DOHH2 (cell line): ENCODE measurements at regions not wholly inside any gene's neighbourhood (a gene's known extent, or its start where the extent isn't known, plus 50 kb on each side); places are given as distances from the start of the nearest gene placed in this dataset.

Experiments
- H3F3A ChIP-seq: fragments of 200-600 bp; sonication (generic), shearing (Covaris generic); 2 replicates; pipeline ENCODE4 v1.6.0; 2016; ENCODE audit warnings: antibody characterized with exemption, mild to moderate bottlenecking; ENCODE audit not compliant: control insufficient read depth, insufficient read depth
- H3K27ac ChIP-seq: fragments of 200-600 bp; sonication (generic); 2 replicates; pipeline ENCODE4 v1.5.1; 2014; ENCODE audit warnings: low read depth, mild to moderate bottlenecking, low read length, moderate library complexity
- H3K27me3 ChIP-seq: fragments of 200-600 bp; sonication (generic); 2 replicates; pipeline ENCODE4 v1.6.1; 2014; ENCODE audit warnings: mild to moderate bottlenecking, low read length, mixed read lengths; ENCODE audit not compliant: control insufficient read depth
- H3K36me3 ChIP-seq: fragments of 200-600 bp; sonication (generic); 2 replicates; pipeline ENCODE4 v1.6.1; 2014; ENCODE audit warnings: mild to moderate bottlenecking, low read length, moderate library complexity, mixed read lengths; ENCODE audit not compliant: control insufficient read depth
- H3K4me1 ChIP-seq: fragments of 200-600 bp; sonication (generic); 2 replicates; pipeline ENCODE4 v1.6.1; 2014; ENCODE audit warnings: mild to moderate bottlenecking, low read length, mixed read lengths; ENCODE audit not compliant: control insufficient read depth
- H3K4me2 ChIP-seq: fragments of 200-600 bp; sonication (generic); 2 replicates; pipeline ENCODE4 v1.6.0; 2014; ENCODE audit warnings: mild to moderate bottlenecking, low read length, moderate library complexity
- H3K4me3 ChIP-seq: fragments of 200-600 bp; sonication (generic); 2 replicates; pipeline ENCODE4 v1.5.1; 2014; ENCODE audit warnings: mild to moderate bottlenecking, low read length, mixed read lengths
- H3K79me2 ChIP-seq: fragments of 200-600 bp; sonication (generic); 2 replicates; pipeline ENCODE4 v1.6.1; 2014; ENCODE audit warnings: mild to moderate bottlenecking, low read length, mixed read lengths; ENCODE audit not compliant: control insufficient read depth
- H3K9me2 ChIP-seq: fragments of 200-600 bp; sonication (generic); replicated peaks from 2 replicates; pipeline ENCODE4 v1.6.1; 2014; ENCODE audit warnings: mild to moderate bottlenecking, low read length, mixed read lengths; ENCODE audit not compliant: control insufficient read depth
- H3K9me3 ChIP-seq: fragments of 200-600 bp; sonication (generic); 2 replicates; pipeline ENCODE4 v1.6.1; 2014; ENCODE audit warnings: antibody characterized with exemption, low read length, mixed read lengths; ENCODE audit not compliant: control insufficient read depth, insufficient read depth
- H4K20me1 ChIP-seq: fragments of 200-600 bp; sonication (generic); 2 replicates; pipeline ENCODE4 v1.6.0; 2014; ENCODE audit warnings: low read depth, mild to moderate bottlenecking, antibody characterized with exemption, low read length, moderate library complexity; ENCODE audit not compliant: control insufficient read depth, insufficient read depth
- CTCF ChIP-seq: fragments of 200-600 bp; sonication (generic); IDR thresholded peaks from one replicate; pipeline ENCODE4 v1.5.1; 2014; ENCODE audit warnings: antibody characterized with exemption, mild to moderate bottlenecking, low read depth, low read length; ENCODE audit not compliant: poor library complexity, severe bottlenecking
- EZH2phosphoT487 ChIP-seq: fragments of 200-600 bp; sonication (generic); IDR thresholded peaks from 2 replicates; pipeline ENCODE4 v1.6.1; 2017; ENCODE audit warnings: borderline replicate concordance, mild to moderate bottlenecking, antibody characterized with exemption, low read length, moderate library complexity, mixed read lengths

GRCh38 chr11:11075515-11076171 lies 217.8 kb upstream of the ZBED5 start:
- no peak overlapping the region for H3K4me2 ChIP-seq
- H3K36me3 ChIP-seq = no peaks in the 10 kb centered on the region
- H3K27ac ChIP-seq = no peak overlapping the region
- no peaks in the 10 kb centered on the region for H4K20me1 ChIP-seq
- TF ChIP-seq EZH2phosphoT487 = no peak
- TF ChIP-seq CTCF = peak; percentile 28
- H3K4me3 ChIP-seq = no peak overlapping the region
- H3K4me1 ChIP-seq = no peaks in the 10 kb centered on the region
- no peaks in the 10 kb centered on the region for H3K9me3 ChIP-seq
- H3F3A ChIP-seq = no peaks in the 10 kb centered on the region
- no peaks in the 10 kb centered on the region for H3K79me2 ChIP-seq
- H3K9me2 ChIP-seq = no peaks in the 10 kb centered on the region
- H3K27me3 ChIP-seq = peaks cover 3% of the 10 kb centered on the region

GRCh38 chr11:11074686-11075335 lies 217.0 kb upstream of the ZBED5 start:
- Histone ChIP-seq H3K36me3 (no peaks in the 10 kb centered on the region), H4K20me1 (no peaks in the 10 kb centered on the region), H3K79me2 (no peaks in the 10 kb centered on the region), H3F3A (no peaks in the 10 kb centered on the region), H3K27me3 (no peaks in the 10 kb centered on the region; the same call in 1 of the 2 replicates), H3K4me3 (no peak overlapping the region), H3K4me1 (no peaks in the 10 kb centered on the region), H3K9me3 (no peaks in the 10 kb centered on the region), H3K9me2 (no peaks in the 10 kb centered on the region), H3K27ac (no peak overlapping the region), H3K4me2 (no peak overlapping the region)
- TF ChIP-seq EZH2phosphoT487 (no peak), CTCF (no peak)

GRCh38 chr11:11073996-11074395 lies 216.1 kb upstream of the ZBED5 start:
- H4K20me1 ChIP-seq = no peaks in the 10 kb centered on the region
- no peaks in the 10 kb centered on the region for H3F3A ChIP-seq
- H3K4me2 ChIP-seq = no peak overlapping the region
- H3K27me3 ChIP-seq = no peaks in the 10 kb centered on the region; the same call in 1 of the 2 replicates
- H3K79me2 ChIP-seq = no peaks in the 10 kb centered on the region
- no peaks in the 10 kb centered on the region for H3K9me2 ChIP-seq
- H3K27ac ChIP-seq = no peak overlapping the region
- no peak overlapping the region for H3K4me3 ChIP-seq
- H3K4me1 ChIP-seq = no peaks in the 10 kb centered on the region
- TF ChIP-seq CTCF = no peak
- no peaks in the 10 kb centered on the region for H3K36me3 ChIP-seq
- no peaks in the 10 kb centered on the region for H3K9me3 ChIP-seq
